ENCODE measurements at regions not wholly inside any gene's neighbourhood (a gene's known extent, or its start where the extent isn't known, plus 50 kb on each side); places are given as distances from the start of the nearest gene placed in this dataset.

DNA sequence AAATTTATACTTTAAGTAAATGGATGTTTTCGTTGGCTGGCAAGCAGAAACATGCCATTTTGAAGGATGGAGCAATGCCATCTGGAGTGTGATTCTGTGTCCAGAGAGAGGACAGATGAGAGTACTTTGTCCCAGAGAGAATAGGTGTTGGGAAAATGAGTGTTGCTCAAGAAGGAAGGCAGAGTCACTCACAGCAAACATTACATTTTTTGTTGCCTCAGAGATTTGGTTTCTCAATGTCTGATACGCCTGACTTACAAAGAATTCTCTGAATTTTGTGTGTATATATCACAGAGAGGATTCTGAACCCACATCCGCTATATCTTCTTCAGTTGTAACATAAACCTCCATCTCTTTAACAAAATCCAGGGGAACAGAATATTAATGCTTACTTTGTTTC, 102.8 kb upstream of the PCDH18 start:
- H3K9ac ChIP-seq (ENCODE audit: low read depth in 1 of 3, low read length in 3 of 3): no peak overlapping the region
- H3K4me3 ChIP-seq (ENCODE audit: low read length in 3 of 3): no peak overlapping the region
- H3K27ac ChIP-seq (ENCODE audit: low read depth, low read length): no peak overlapping the region
- no peaks in the 10 kb centered on the region for H3K27me3 ChIP-seq (ENCODE audit: control insufficient read depth in 3 of 3, insufficient read depth in 3 of 3, low read length in 3 of 3)
- no peaks in the 10 kb centered on the region for H3K4me1 ChIP-seq (ENCODE audit: control insufficient read depth in 3 of 3, insufficient read depth in 3 of 3, low read length in 3 of 3)
- H3K9me3 ChIP-seq (ENCODE audit: control insufficient read depth in 3 of 3, low read length in 3 of 3): no peaks in the 10 kb centered on the region
- H3K36me3 ChIP-seq (ENCODE audit: control insufficient read depth in 3 of 3, insufficient read depth in 3 of 3, low read length in 3 of 3): no peaks in the 10 kb centered on the region

DNA sequence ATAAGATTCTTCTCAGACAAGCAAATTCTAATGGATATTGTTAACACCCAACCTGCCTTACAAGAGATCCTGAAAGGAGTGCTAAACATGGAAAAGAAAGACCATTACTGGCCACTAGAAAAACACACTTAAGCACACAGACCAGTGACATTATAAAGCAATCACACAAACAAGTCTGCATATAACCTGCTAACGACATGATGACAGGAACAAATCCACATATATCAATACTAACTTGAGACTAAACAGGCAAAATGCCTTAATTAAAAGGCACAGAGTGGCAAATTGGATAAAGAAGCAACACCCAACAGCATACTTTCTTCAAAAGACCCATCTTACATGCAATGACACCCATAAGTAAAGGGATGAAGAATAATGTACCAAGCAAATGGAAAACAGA, 100.5 kb upstream of the PCDH18 start:
- Histone ChIP-seq H3K4me1 (ENCODE audit: control insufficient read depth in 3 of 3, insufficient read depth in 3 of 3, low read length in 3 of 3) (no peaks in the 10 kb centered on the region), H3K36me3 (ENCODE audit: control insufficient read depth in 3 of 3, insufficient read depth in 3 of 3, low read length in 3 of 3) (no peaks in the 10 kb centered on the region)

DNA sequence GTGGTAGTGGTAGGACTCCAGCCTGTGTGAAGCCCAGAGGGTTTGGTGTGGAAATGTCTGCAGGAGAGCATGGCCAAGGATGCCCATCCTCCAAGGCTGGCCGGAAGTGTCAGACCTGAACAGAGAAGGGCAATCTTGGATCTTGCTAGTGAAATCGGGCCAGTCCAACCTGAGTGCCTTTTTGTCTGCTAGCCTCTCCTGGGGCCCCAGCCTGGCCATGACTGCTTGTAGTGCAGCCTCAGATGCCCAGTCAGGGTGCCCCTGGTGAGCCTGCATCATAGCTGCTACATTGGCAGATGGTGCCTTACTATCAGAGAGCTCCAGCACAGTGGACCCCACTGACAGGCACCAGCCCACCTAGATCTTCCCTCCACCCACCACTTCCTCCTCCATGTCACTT, 99.3 kb upstream of the PCDH18 start:
- H3K9me3 ChIP-seq (ENCODE audit: control insufficient read depth in 3 of 3, low read length in 3 of 3): no peaks in the 10 kb centered on the region
- no peaks in the 10 kb centered on the region for H3K4me1 ChIP-seq (ENCODE audit: control insufficient read depth in 3 of 3, insufficient read depth in 3 of 3, low read length in 3 of 3)
- H3K27ac ChIP-seq (ENCODE audit: low read depth, low read length): no peak overlapping the region
- H3K36me3 ChIP-seq (ENCODE audit: control insufficient read depth in 3 of 3, insufficient read depth in 3 of 3, low read length in 3 of 3): no peaks in the 10 kb centered on the region
- H3K9ac ChIP-seq (ENCODE audit: low read depth in 1 of 3, low read length in 3 of 3): no peak overlapping the region
- no peak overlapping the region for H3K4me3 ChIP-seq (ENCODE audit: low read length in 3 of 3)
- H3K27me3 ChIP-seq (ENCODE audit: control insufficient read depth in 3 of 3, insufficient read depth in 3 of 3, low read length in 3 of 3): no peaks in the 10 kb centered on the region

More for the DNA sequence above, 100.5 kb upstream of the PCDH18 start:
- Histone ChIP-seq H3K9me3 (ENCODE audit: control insufficient read depth in 3 of 3, low read length in 3 of 3) (no peaks in the 10 kb centered on the region), H3K27ac (ENCODE audit: low read depth, low read length) (no peak overlapping the region), H3K27me3 (ENCODE audit: control insufficient read depth in 3 of 3, insufficient read depth in 3 of 3, low read length in 3 of 3) (no peaks in the 10 kb centered on the region), H3K9ac (ENCODE audit: low read depth in 1 of 3, low read length in 3 of 3) (no peak overlapping the region), H3K4me3 (ENCODE audit: low read length in 3 of 3) (no peak overlapping the region)

DNA sequence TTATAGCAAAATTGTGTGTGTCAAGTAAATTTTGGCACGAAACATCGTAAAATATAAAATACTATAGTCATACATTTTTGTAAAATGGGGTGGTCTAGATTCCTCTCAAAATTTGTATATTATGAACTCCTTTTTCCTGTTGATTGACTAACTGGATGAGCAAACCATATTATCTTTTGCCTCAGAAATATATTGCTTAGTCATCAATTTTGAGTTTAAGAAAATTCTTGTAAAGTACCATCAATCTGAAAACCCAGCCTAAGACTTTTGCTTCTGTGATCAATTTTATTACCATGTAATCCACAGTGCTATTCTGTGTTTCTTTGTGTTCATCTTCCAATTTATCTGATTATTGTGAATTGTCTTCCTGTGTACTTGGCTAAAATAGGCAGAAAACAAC, 98.0 kb upstream of the PCDH18 start:
- H3K4me3 ChIP-seq (ENCODE audit: low read length in 3 of 3): no peak overlapping the region
- H3K27ac ChIP-seq (ENCODE audit: low read depth, low read length): no peak overlapping the region
- no peaks in the 10 kb centered on the region for H3K9me3 ChIP-seq (ENCODE audit: control insufficient read depth in 3 of 3, low read length in 3 of 3)
- no peak overlapping the region for H3K9ac ChIP-seq (ENCODE audit: low read depth in 1 of 3, low read length in 3 of 3)
- no peaks in the 10 kb centered on the region for H3K36me3 ChIP-seq (ENCODE audit: control insufficient read depth in 3 of 3, insufficient read depth in 3 of 3, low read length in 3 of 3)
- H3K27me3 ChIP-seq (ENCODE audit: control insufficient read depth in 3 of 3, insufficient read depth in 3 of 3, low read length in 3 of 3): no peaks in the 10 kb centered on the region
- H3K4me1 ChIP-seq (ENCODE audit: control insufficient read depth in 3 of 3, insufficient read depth in 3 of 3, low read length in 3 of 3): no peaks in the 10 kb centered on the region

DNA sequence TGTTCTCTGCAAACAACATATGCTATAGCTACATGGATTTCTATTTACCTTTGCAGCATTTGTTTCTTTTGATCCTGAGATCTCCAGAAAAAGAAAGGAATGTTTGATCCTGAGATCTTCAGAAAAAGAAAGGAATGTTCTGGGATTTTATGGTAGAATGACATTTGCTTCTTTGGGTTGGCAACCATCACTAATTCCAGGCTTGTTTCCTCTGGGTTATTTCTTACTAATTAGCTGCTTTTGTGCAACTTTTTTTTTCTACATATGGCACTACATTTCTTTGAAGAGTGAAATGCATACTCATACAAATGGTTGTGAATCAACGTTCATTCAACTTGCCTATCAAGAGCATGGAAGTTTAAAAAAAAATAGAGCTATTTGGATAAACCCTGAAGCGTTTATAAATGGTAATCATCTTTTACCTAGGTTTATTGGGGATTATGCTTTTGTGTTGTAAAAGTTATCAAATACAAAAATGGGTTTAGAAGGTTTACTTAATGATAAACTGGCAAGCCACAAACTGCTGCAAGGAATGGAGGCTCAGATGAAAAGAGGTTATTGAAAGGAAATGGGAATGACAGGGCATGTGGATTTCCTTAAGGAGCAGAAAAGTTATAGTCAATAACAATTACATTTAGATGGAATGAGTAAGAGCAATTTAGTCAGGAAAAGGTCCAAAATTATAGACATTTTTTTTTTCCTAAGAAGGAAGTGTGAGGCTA, 95.6 kb upstream of the PCDH18 start:
- Histone ChIP-seq H3K27me3 (ENCODE audit: control insufficient read depth in 3 of 3, insufficient read depth in 3 of 3, low read length in 3 of 3) (no peaks in the 10 kb centered on the region), H3K4me3 (ENCODE audit: low read length in 3 of 3) (no peak overlapping the region), H3K4me1 (ENCODE audit: control insufficient read depth in 3 of 3, insufficient read depth in 3 of 3, low read length in 3 of 3) (no peaks in the 10 kb centered on the region), H3K9me3 (ENCODE audit: control insufficient read depth in 3 of 3, low read length in 3 of 3) (no peaks in the 10 kb centered on the region), H3K36me3 (ENCODE audit: control insufficient read depth in 3 of 3, insufficient read depth in 3 of 3, low read length in 3 of 3) (no peaks in the 10 kb centered on the region), H3K27ac (ENCODE audit: low read depth, low read length) (no peak overlapping the region), H3K9ac (ENCODE audit: low read depth in 1 of 3, low read length in 3 of 3) (no peak overlapping the region)

DNA sequence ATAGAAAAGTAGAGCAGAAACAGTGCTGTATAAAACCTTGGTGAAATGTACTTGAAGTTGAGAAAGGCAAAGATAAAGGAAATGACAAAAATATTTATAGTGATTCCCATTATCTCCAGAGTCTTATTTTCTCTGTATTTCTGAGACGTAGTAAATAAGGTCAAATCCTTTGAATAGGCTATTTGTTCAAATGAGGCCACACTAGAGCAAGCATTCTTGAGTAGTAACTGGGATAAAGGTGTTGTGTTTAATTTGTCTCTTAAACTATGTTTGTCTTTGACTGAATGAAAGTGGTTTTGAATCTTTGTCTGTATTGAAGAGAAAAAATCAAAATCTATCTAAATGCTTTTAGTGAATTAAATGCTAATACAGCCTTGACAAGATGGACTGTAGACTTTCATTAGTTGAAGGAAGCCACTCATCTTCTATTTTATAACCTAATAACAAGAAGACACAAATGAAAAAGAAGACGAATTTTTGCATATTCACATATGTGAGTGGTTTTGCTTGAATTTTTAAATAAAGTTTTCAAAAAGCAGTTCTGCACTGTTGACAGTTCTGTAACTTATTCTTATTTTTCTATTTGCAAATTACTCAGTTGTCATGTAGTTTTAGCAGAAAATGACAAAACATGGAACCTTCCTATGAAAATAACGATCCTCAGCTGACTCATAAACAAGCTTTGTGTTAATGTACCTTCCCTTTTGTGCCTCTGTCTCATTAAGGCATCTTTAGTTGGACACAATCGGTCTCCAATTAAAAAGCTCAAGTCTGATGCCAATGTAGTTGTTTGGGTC, 94.8 kb upstream of the PCDH18 start:
- Histone ChIP-seq H3K27me3 (ENCODE audit: control insufficient read depth in 3 of 3, insufficient read depth in 3 of 3, low read length in 3 of 3) (no peaks in the 10 kb centered on the region), H3K4me3 (ENCODE audit: low read length in 3 of 3) (no peak overlapping the region), H3K4me1 (ENCODE audit: control insufficient read depth in 3 of 3, insufficient read depth in 3 of 3, low read length in 3 of 3) (no peaks in the 10 kb centered on the region), H3K36me3 (ENCODE audit: control insufficient read depth in 3 of 3, insufficient read depth in 3 of 3, low read length in 3 of 3) (no peaks in the 10 kb centered on the region), H3K9me3 (ENCODE audit: control insufficient read depth in 3 of 3, low read length in 3 of 3) (no peaks in the 10 kb centered on the region), H3K9ac (ENCODE audit: low read depth in 1 of 3, low read length in 3 of 3) (no peak overlapping the region), H3K27ac (ENCODE audit: low read depth, low read length) (no peak overlapping the region)

DNA sequence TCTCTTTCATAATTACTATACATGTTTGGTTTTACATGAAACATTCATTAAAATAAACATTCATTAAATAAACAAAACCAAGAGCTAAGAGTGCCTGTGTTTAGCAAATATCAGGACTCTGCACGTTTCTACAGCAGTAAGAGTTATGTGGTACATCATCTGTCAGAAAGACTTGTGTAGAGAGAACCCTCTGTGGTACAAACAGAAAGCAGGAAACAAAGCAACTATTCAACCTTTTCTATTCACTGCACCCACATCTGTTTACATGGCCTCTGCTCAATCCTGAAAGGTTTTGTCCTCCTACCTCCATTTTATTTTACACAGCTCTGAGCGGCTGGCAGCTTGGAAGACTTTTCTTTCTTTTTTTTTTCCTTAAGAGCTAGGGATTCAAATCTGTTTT, 90.7 kb upstream of the PCDH18 start:
- no peak overlapping the region for H3K27ac ChIP-seq (ENCODE audit: low read depth, low read length)
- no peaks in the 10 kb centered on the region for H3K4me1 ChIP-seq (ENCODE audit: control insufficient read depth in 3 of 3, insufficient read depth in 3 of 3, low read length in 3 of 3)
- H3K27me3 ChIP-seq (ENCODE audit: control insufficient read depth in 3 of 3, insufficient read depth in 3 of 3, low read length in 3 of 3): no peaks in the 10 kb centered on the region
- H3K9ac ChIP-seq (ENCODE audit: low read depth in 1 of 3, low read length in 3 of 3): no peak overlapping the region
- H3K4me3 ChIP-seq (ENCODE audit: low read length in 3 of 3): no peak overlapping the region
- no peaks in the 10 kb centered on the region for H3K9me3 ChIP-seq (ENCODE audit: control insufficient read depth in 3 of 3, low read length in 3 of 3)
- no peaks in the 10 kb centered on the region for H3K36me3 ChIP-seq (ENCODE audit: control insufficient read depth in 3 of 3, insufficient read depth in 3 of 3, low read length in 3 of 3)

DNA sequence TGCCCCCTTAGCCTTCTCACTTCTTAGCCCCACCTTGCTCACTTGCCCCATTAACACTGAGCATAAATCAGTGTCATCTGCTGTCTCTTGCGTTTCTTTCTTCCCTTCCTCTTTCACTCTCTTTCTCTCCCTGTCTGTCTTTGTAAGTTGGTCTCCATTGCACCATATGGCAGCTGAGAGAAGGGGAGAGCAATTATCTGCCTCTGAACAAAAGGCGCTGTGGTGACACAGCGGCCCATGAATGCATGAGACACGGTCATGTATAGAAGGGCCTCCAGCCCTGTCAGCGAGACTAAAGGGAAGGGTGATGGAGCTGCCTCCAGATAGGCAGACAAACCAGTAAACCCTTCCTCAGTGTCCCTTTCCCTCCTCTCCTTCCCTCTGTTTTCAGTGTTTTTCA, 88.8 kb upstream of the PCDH18 start:
- Histone ChIP-seq H3K27me3 (ENCODE audit: control insufficient read depth in 3 of 3, insufficient read depth in 3 of 3, low read length in 3 of 3) (no peaks in the 10 kb centered on the region), H3K9me3 (ENCODE audit: control insufficient read depth in 3 of 3, low read length in 3 of 3) (no peaks in the 10 kb centered on the region), H3K4me3 (ENCODE audit: low read length in 3 of 3) (no peak overlapping the region), H3K27ac (ENCODE audit: low read depth, low read length) (no peak overlapping the region), H3K4me1 (ENCODE audit: control insufficient read depth in 3 of 3, insufficient read depth in 3 of 3, low read length in 3 of 3) (no peaks in the 10 kb centered on the region), H3K9ac (ENCODE audit: low read depth in 1 of 3, low read length in 3 of 3) (no peak overlapping the region), H3K36me3 (ENCODE audit: control insufficient read depth in 3 of 3, insufficient read depth in 3 of 3, low read length in 3 of 3) (no peaks in the 10 kb centered on the region)

DNA sequence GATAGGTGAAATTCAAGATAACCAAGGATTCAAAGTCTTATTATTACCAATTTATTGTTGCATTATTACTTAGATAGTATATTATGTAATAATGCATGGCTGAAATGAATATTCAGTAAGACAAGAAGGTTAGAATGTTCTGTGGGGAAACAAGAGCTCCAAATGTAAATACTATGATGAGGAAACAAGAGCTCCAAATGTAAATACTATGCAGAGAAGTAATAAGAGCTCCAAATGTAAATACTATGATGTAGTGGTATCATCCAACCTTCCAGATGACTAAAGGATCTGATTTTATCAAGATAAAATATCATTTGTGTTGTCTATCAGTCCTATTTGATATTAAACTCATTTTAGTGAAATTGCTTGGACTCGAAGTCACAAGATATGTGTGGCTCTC, 82.2 kb upstream of the PCDH18 start:
- no peak overlapping the region for H3K9ac ChIP-seq (ENCODE audit: low read depth in 1 of 3, low read length in 3 of 3)

DNA sequence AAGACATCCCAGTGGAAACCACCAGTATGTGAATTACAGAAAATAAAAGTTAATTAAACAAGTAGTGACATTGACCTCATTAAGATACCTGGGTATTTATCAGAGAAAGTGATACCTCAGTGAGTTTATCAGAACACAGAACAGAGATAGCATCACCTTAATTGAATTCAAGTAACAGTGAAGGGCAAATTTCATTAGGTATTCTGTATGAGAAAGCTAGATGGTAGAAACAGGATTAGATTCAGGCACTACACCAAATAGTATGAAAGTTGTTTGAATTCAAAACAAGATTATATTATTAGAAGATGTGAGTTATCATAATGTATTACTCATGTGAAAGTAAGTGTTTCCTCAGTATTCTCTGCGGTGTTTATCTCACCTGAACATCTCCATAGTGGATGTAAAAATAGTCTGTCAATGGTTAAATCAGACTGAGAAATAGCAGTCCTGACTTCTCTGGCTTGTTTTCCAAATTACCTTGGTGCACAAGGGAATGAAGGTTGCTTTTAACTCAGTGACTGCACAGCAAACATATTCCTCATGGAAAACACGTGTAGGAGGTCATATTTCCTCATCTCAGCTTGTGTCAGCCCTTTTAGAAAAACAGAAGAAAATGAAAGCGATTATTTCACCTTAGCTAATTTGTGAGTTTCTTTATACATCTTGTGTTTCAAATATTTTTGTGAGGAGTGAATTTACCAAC, 79.9 kb upstream of the PCDH18 start:
- Histone ChIP-seq H3K27ac (ENCODE audit: low read depth, low read length) (no peak overlapping the region), H3K4me1 (ENCODE audit: control insufficient read depth in 3 of 3, insufficient read depth in 3 of 3, low read length in 3 of 3) (no peaks in the 10 kb centered on the region), H3K36me3 (ENCODE audit: control insufficient read depth in 3 of 3, insufficient read depth in 3 of 3, low read length in 3 of 3) (no peaks in the 10 kb centered on the region), H3K4me3 (ENCODE audit: low read length in 3 of 3) (no peak overlapping the region), H3K27me3 (ENCODE audit: control insufficient read depth in 3 of 3, insufficient read depth in 3 of 3, low read length in 3 of 3) (no peaks in the 10 kb centered on the region), H3K9me3 (ENCODE audit: control insufficient read depth in 3 of 3, low read length in 3 of 3) (no peaks in the 10 kb centered on the region), H3K9ac (ENCODE audit: low read depth in 1 of 3, low read length in 3 of 3) (no peak overlapping the region)

More for the DNA sequence above, 82.2 kb upstream of the PCDH18 start:
- H3K4me3 ChIP-seq (ENCODE audit: low read length in 3 of 3): no peak overlapping the region
- H3K4me1 ChIP-seq (ENCODE audit: control insufficient read depth in 3 of 3, insufficient read depth in 3 of 3, low read length in 3 of 3): no peaks in the 10 kb centered on the region
- no peaks in the 10 kb centered on the region for H3K36me3 ChIP-seq (ENCODE audit: control insufficient read depth in 3 of 3, insufficient read depth in 3 of 3, low read length in 3 of 3)
- H3K9me3 ChIP-seq (ENCODE audit: control insufficient read depth in 3 of 3, low read length in 3 of 3): no peaks in the 10 kb centered on the region
- no peaks in the 10 kb centered on the region for H3K27me3 ChIP-seq (ENCODE audit: control insufficient read depth in 3 of 3, insufficient read depth in 3 of 3, low read length in 3 of 3)
- no peak overlapping the region for H3K27ac ChIP-seq (ENCODE audit: low read depth, low read length)

All from skeletal muscle tissue (tissue), 3 donors.